ENCODE measurements at regions not wholly inside any gene's neighbourhood (a gene's known extent, or its start where the extent isn't known, plus 50 kb on each side); places are given as distances from the start of the nearest gene placed in this dataset.
"Not testable (repeated sequence)": the region's sequence is repeated elsewhere in the genome, so short reads cannot be mapped to it uniquely, and the experiment has no call there.

DNA sequence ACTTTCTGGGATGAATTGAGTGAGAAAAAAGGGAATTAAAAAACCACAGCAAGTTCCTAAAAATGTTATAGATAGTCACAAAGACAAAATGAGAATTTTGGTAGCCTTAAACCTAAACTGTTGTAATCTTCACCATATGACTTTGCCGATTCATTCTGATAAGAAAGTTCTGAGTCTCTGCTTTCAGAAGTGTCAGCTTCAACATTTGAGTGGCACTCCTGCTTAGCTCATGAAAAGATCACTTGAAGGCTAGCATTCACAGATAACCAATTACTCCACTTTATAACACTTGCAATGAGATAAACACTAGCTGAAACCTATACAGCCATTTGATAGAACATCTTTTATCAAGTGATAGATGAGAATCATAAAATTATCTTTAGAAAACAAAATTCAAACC lies 288.1 kb upstream of the POU1F1 start:
- DNase-seq, result no peak

GRCh38 chr3:87563712-87564111 lies 287.3 kb upstream of the POU1F1 start:
- no peak for DNase-seq

DNA sequence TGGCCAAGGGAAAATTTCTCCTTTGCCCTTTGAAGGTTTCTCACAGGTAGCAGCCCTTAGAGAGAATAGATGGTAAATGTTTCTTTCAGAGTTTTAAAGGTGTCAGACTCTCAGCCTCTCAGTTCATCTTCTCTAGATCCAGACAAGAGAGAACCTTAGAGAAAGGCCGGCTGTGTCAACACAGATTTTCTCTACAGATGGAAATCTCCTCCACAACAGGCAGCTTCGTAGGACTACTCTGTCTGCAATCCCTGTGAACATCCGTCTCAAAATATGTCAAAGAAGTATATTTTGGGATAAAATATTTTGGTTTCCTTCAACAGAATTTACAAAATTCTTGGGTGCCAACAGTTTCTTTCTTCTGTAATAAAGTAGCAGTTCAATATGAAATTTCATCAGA lies 282.1 kb upstream of the POU1F1 start:
- no peak for DNase-seq

- no peak for DNase-seq
Measured at GRCh38 chr3:87555290-87555689, 278.9 kb upstream of the POU1F1 start.

DNA sequence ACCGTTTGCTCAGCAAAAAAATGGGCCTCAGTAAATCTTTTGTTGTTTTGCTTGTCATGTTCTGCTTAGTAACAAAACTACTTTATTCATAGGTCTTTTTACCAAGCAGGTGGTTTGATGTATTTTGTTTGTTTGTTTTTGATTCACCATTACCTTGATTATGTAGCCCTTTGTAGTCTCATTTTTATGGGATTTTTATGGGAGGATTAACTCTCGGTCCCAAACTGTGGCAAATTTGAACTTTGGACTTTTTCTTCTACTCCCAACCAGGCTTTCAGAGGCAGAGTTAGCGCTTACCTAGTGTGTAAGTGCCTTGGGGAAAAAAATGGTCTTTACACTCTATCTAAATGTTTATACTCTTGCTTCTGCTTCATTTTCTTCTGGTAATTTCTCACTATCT lies 276.7 kb upstream of the POU1F1 start:
- DNase-seq, result no peak

DNA sequence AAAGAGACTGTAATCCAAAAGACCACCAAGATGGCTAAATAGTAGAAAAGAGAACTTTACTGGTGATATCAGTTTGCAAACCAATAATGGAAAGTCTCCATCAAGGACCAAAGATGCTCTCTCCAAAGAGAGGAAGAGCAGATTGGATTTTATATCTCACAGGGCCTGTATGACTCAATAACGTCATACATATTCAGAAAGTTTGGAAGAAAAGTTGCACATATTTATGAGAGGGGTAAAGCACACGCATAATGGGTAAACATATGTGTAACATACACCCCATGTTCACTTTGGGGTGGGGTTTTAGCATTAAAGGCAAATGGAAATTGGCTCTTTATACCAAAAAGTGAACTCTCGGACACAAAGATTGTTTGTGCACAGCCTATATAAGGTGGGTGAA lies 274.5 kb upstream of the POU1F1 start:
- DNase-seq, result no peak

- peak in 1 of 3 experiments; percentile 27 for DNase-seq
Measured at GRCh38 chr3:87549208-87549607, 272.8 kb upstream of the POU1F1 start.

- no peak for DNase-seq
Measured at GRCh38 chr3:87548271-87548670, 271.9 kb upstream of the POU1F1 start.

DNA sequence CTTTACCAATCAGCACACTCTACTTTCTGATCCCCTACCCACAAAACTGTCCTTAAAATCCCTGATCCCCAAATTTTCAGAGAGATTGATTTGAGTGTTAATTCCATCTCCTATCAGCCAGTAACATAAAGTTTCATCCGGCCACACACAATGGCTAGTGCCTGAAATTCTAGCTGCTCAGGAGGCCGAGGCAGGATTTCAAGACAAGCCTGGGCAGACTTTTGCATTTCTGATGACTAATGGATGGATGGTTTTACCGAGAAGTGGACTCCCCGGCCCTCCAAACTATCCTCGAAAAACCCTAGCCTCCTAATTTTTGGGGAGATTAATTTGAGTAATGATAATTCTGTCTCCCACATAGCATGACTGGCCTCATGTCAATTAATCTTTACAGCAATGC lies 269.8 kb upstream of the POU1F1 start:
- no peak for DNase-seq

- DNase-seq, result not testable (repeated sequence)
Measured at GRCh38 chr3:87543408-87543807, 267.0 kb upstream of the POU1F1 start.

- DNase-seq, result no peak
Measured at GRCh38 chr3:87541723-87542122, 265.3 kb upstream of the POU1F1 start.

GRCh38 chr3:87538722-87539121 lies 262.3 kb upstream of the POU1F1 start:
- DNase-seq, result not testable (repeated sequence)

DNA sequence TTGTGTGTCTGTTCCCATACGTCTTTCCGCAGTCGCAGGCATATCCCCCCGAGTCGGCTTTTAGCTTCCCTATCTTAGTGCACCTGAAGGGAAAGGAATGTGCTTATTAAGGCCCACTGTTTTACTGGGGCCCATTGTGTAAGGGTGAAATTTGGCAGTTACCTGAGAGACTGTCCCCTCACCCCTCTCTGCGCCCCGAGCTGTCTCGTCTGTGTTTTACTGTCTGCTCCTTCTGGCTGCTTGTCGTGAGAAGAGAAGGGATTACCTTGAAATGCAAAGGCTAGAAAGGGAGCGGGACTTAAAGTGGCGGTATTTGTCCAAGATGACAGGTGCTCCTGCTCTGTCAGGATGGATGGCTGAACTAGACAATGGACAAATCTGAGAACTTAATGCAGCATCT lies 233.0 kb upstream of the POU1F1 start:
- no peak for DNase-seq

DNA sequence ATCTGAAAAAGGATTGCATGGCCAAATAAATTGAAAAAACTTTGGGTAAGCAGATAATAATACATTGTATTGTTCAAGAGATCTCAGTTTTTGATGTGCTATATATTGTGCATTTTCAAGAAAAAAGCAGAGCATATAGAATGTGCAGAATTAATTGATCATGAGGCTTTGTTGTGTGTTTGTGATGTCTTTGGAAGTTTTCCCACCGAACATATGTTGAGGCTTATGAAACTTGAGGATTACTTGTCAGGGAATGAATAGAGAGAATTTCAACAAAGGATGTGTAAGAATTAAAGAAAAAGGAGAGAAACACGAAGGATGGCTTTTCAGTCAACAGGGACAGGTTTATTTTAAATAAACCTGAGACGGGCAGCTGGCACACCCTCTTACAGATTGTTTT lies 232.5 kb upstream of the POU1F1 start:
- no peak for DNase-seq

GRCh38 chr3:87507753-87508152 lies 231.4 kb upstream of the POU1F1 start:
- DNase-seq, result no peak

DNA sequence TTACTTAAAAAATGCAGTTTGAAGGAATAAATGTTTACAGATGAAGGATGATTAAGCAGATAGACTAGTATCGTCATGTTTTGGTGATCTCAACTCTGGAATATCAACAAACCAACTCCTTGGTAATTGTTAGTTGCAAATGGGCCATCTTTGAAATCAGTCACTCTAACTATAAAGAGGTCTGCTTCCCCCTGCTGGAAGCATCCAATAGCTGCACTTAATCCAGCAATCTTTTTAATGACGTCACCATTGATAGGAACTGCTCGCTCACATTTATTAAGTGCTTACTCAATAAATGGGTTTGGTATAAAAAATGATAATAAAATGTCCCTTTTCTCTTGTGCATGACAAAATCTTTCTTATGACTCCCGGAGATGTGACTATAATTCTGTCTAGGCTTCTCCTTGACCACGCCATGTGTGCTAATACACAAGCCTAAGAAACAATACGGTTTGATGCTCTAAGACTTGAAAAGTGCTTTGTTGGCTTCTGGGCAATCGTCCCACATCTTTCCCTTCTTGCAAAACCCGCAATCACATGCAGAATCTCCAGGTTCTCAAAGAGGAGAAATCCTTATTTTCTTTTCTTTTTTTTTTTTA lies 227.6 kb upstream of the POU1F1 start:
- peak; percentile 29 to 88 (median 56) for DNase-seq

DNA sequence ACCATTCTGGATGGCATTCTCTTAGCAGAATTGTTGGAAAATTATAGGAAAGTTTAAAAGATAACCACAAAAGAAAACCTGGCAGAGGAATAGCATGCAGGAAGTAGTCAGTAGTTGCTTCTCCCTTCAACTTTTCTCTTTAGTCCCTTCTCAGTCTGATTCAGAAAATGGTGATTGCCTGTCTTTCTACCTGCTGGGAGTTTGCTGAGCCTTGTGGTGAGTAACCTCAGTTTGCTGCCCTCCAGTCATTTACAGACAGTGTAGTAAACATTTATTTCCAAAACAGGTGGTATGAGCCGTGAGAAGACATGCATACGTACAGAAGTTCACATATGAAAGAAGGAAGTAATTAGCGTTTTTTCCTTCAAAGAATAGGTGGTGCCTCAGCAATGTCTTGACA lies 224.7 kb upstream of the POU1F1 start:
- DNase-seq, result no peak

- no peak for DNase-seq
Measured at GRCh38 chr3:87498358-87499080, 222.1 kb upstream of the POU1F1 start.

DNA sequence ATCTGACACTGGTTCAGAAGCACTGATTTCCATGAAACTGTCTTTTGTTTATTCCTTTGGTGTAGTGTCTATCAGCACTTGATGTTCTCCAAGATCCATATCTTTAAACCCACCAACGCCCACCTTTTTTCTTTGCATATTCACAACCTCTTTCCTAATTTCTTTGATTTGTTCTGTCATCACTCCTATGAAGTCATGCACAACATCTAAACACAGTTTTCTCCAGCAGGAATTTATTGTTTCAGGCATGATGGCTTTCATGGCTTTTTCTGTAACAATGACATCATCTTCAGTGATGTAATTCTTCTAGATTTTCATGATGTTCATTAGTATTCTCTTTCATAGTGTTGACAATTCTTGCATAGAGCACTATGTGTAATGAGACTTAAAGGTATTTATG lies 219.6 kb upstream of the POU1F1 start:
- no peak for DNase-seq

GRCh38 chr3:87494264-87494663 lies 217.9 kb upstream of the POU1F1 start:
- no peak for DNase-seq

- DNase-seq, result no peak
Measured at GRCh38 chr3:87491843-87492242, 215.5 kb upstream of the POU1F1 start.

GRCh38 chr3:87489892-87490291 lies 213.5 kb upstream of the POU1F1 start:
- DNase-seq, result no peak

- DNase-seq, result no peak
Measured at GRCh38 chr3:87488765-87489164, 212.4 kb upstream of the POU1F1 start.

- DNase-seq, result not testable (repeated sequence)
Measured at GRCh38 chr3:87486635-87487034, 210.3 kb upstream of the POU1F1 start.

DNA sequence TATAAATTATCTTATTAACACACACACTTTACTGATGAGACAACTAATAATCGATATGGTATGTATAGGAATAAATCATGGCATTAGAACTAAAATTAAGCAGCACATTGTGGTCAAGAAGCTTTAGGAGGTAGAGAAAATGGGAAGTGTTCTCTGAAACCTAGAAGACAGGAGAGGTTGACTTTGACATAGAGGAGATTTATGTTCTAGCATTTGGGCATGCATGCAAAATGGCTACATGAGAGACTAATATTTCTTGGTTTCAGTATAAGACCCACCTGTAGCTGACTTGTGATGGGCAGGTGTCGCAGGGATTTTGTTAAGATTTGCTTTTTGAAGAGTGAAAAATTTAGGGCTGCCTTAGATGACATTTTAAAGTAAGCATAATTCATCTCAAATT lies 209.7 kb upstream of the POU1F1 start:
- no peak for DNase-seq
